H1 (cell line): ENCODE measurements at regions not wholly inside any gene's neighbourhood (a gene's known extent, or its start where the extent isn't known, plus 50 kb on each side); places are given as distances from the start of the nearest gene placed in this dataset.

ENCODE experiments used
- CTCF ChIA-PET: fragments of 300-600 bp; sonication (Branson Sonifier 250); formaldehyde crosslinking; loops from one replicate; lab custom pipeline; 2021; ENCODE audit not compliant: partially characterized antibody; lab: Charles Lee
- POLR2A ChIA-PET: fragments of 300-600 bp; sonication (Branson Sonifier 250); formaldehyde crosslinking; loops from one replicate; lab custom pipeline; 2021; ENCODE audit warnings: inconsistent platforms; ENCODE audit not compliant: partially characterized antibody; lab: Charles Lee
- DNase-seq, 2 experiments: peaks; one replicate each; pipeline versions ENCODE4 v3.0.0 to v3.0.0-alpha.2; 2010 to 2022; ENCODE audit warnings: low spot score in 2 of 2, low read depth in 1 of 2, mixed read lengths in 1 of 2
- FAIRE-seq: peaks from 2 replicates; lab custom pipeline; 2011; peaks lifted over from hg19 to GRCh38; lab: Jason Lieb, UNC
- H2AFZ ChIP-seq: 2 replicates; pipeline ENCODE4 v1.8.1; 2012; ENCODE audit warnings: low read length, inconsistent platforms
- H2AK5ac ChIP-seq: 2 replicates; pipeline ENCODE4 v1.6.1; 2013; ENCODE audit warnings: low read depth, low read length
- H2BK120ac ChIP-seq: replicated peaks from 2 replicates; pipeline ENCODE3; 2013; ENCODE audit warnings: low read depth, low read length, inconsistent platforms
- H2BK12ac ChIP-seq: 2 replicates; pipeline ENCODE4 v1.6.1; 2013; ENCODE audit warnings: low read depth, low read length
- H2BK15ac ChIP-seq: 2 replicates; pipeline ENCODE4 v1.6.1; 2013; ENCODE audit warnings: low read length
- H2BK20ac ChIP-seq: 2 replicates; pipeline ENCODE4 v1.6.1; 2013; ENCODE audit warnings: low read length
- H2BK5ac ChIP-seq: 2 replicates; pipeline ENCODE4 v1.6.1; 2013; ENCODE audit warnings: low read depth, low read length
- H3K14ac ChIP-seq: 2 replicates; pipeline ENCODE4 v1.6.1; 2013; ENCODE audit warnings: inconsistent platforms; ENCODE audit not compliant: insufficient read length
- H3K18ac ChIP-seq: 2 replicates; pipeline ENCODE4 v1.6.1; 2013; ENCODE audit warnings: low read length; ENCODE audit errors: extremely low read depth
- H3K23ac ChIP-seq: 2 replicates; pipeline ENCODE4 v1.6.1; 2013; ENCODE audit warnings: inconsistent platforms; ENCODE audit not compliant: insufficient read length
- H3K23me2 ChIP-seq: 2 replicates; pipeline ENCODE4 v1.6.1; 2013; ENCODE audit warnings: low read depth, low read length
- H3K27ac ChIP-seq: 2 replicates; pipeline ENCODE4 v1.6.1; 2011; ENCODE audit warnings: low read depth, low read length, inconsistent platforms
- H3K27me3 ChIP-seq, 4 experiments: replicated peaks in 1 of 4; 1 replicate in 1 of 4; 2 replicates in 3 of 4; pipeline versions ENCODE4 v1.6.1 to v1.8.1; 2011 to 2013; ENCODE audit warnings: low read length in 3 of 4, mild to moderate bottlenecking in 3 of 4, inconsistent platforms in 2 of 4, mixed read lengths in 2 of 4, moderate library complexity in 1 of 4; ENCODE audit not compliant: control insufficient read depth in 3 of 4, insufficient read depth in 3 of 4; ENCODE audit errors: extremely low read depth in 1 of 4
- H3K36me3 ChIP-seq, 4 experiments: 2 replicates each; pipeline versions ENCODE4 v1.6.1 to v1.8.1; 2011 to 2013; ENCODE audit warnings: mild to moderate bottlenecking in 4 of 4, low read length in 3 of 4, moderate library complexity in 2 of 4, control low read depth in 1 of 4, inconsistent platforms in 1 of 4; ENCODE audit not compliant: insufficient read depth in 4 of 4, control insufficient read depth in 2 of 4
- H3K4ac ChIP-seq: replicated peaks from 2 replicates; pipeline ENCODE3; 2013; ENCODE audit warnings: low read length, low read depth, mixed read lengths, inconsistent platforms; ENCODE audit not compliant: insufficient read length
- H3K4me1 ChIP-seq, 4 experiments: replicated peaks in 1 of 4; 1 replicate in 1 of 4; 2 replicates in 3 of 4; pipeline versions ENCODE4 v1.6.1 to v1.8.1; 2011 to 2013; ENCODE audit warnings: low read length in 3 of 4, inconsistent platforms in 2 of 4, mixed read lengths in 1 of 4; ENCODE audit not compliant: insufficient read depth in 4 of 4, control insufficient read depth in 3 of 4
- H3K4me2 ChIP-seq, 2 experiments: 2 replicates each; pipeline versions ENCODE4 v1.6.1 to v1.8.1; 2011 to 2013; ENCODE audit warnings: low read depth in 2 of 2, low read length in 2 of 2, control low read depth in 1 of 2, inconsistent platforms in 1 of 2, mild to moderate bottlenecking in 1 of 2; ENCODE audit not compliant: insufficient read depth in 1 of 2
- H3K4me3 ChIP-seq, 4 experiments: fragments of 200-600, 300-600 bp in 1 of 4; sonication (generic), shearing (Covaris generic), sonication (Bioruptor Twin) in 1 of 4; 2 replicates each; pipeline versions ENCODE4 v1.5.1 to v1.8.1; 2011 to 2016; ENCODE audit warnings: low read length in 4 of 4, low read depth in 3 of 4, control low read depth in 2 of 4, inconsistent platforms in 2 of 4, mild to moderate bottlenecking in 2 of 4, mixed read lengths in 1 of 4, moderate library complexity in 1 of 4; ENCODE audit not compliant: insufficient read depth in 2 of 4; ENCODE audit errors: extremely low read depth in 1 of 4
- H3K56ac ChIP-seq: replicated peaks from 2 replicates; pipeline ENCODE3; 2013; ENCODE audit warnings: low read depth, mild to moderate bottlenecking, mixed read lengths, low read length, inconsistent platforms; ENCODE audit not compliant: insufficient read length
- H3K79me1 ChIP-seq: 2 replicates; pipeline ENCODE4 v1.6.1; 2013; ENCODE audit warnings: low read depth, low read length, control low read depth
- H3K79me2 ChIP-seq, 2 experiments: 2 replicates each; pipeline versions ENCODE4 v1.6.1 to v1.8.1; 2012 to 2013; ENCODE audit warnings: low read length in 2 of 2, mild to moderate bottlenecking in 2 of 2, inconsistent platforms in 1 of 2; ENCODE audit not compliant: insufficient read depth in 2 of 2, control insufficient read depth in 1 of 2
- H3K9ac ChIP-seq, 4 experiments: replicated peaks in 1 of 4; 1 replicate in 1 of 4; 2 replicates in 3 of 4; pipeline versions ENCODE4 v1.6.1 to v1.8.1; 2011 to 2013; ENCODE audit warnings: low read depth in 3 of 4, low read length in 3 of 4, control low read depth in 2 of 4, mild to moderate bottlenecking in 2 of 4, moderate library complexity in 2 of 4, inconsistent platforms in 1 of 4; ENCODE audit errors: extremely low read depth in 1 of 4
- H3K9me3 ChIP-seq, 2 experiments: 2 replicates each; pipeline versions ENCODE4 v1.6.1 to v1.8.1; 2012 to 2013; ENCODE audit warnings: mild to moderate bottlenecking in 2 of 2, moderate library complexity in 2 of 2, control low read depth in 1 of 2, inconsistent platforms in 1 of 2, low read depth in 1 of 2, low read length in 1 of 2, mixed read lengths in 1 of 2; ENCODE audit not compliant: insufficient read depth in 2 of 2
- H4K20me1 ChIP-seq, 2 experiments: replicated peaks in 1 of 2; 2 replicates each; pipeline versions ENCODE3 to v1.8.1; 2011 to 2013; ENCODE audit warnings: inconsistent platforms in 2 of 2, low read length in 2 of 2, mild to moderate bottlenecking in 1 of 2; ENCODE audit not compliant: insufficient read depth in 2 of 2, control insufficient read depth in 1 of 2
- H4K5ac ChIP-seq: 2 replicates; pipeline ENCODE4 v1.6.1; 2013; ENCODE audit warnings: low read length, low read depth, mixed read lengths, inconsistent platforms; ENCODE audit not compliant: insufficient read length
- H4K8ac ChIP-seq: 2 replicates; pipeline ENCODE4 v1.8.0; 2013; ENCODE audit warnings: mild to moderate bottlenecking, moderate library complexity, low read length, inconsistent platforms; ENCODE audit not compliant: insufficient read depth; ENCODE audit errors: extremely low read depth
- H4K91ac ChIP-seq: replicated peaks from 2 replicates; pipeline ENCODE3; 2013; ENCODE audit warnings: low read length, mixed read lengths, inconsistent platforms; ENCODE audit not compliant: insufficient read length
- BCL11A ChIP-seq, 2 experiments: IDR thresholded peaks; one replicate each; pipeline ENCODE4 v1.6.1; 2011; ENCODE audit warnings: low read depth in 2 of 2, low read length in 2 of 2, mild to moderate bottlenecking in 2 of 2
- CREB1 ChIP-seq: IDR thresholded peaks from 2 replicates; pipeline ENCODE4 v1.6.1; 2012; ENCODE audit warnings: inconsistent platforms
- CTBP2 ChIP-seq: IDR thresholded peaks from 2 replicates; pipeline ENCODE4 v1.7.0; 2011; ENCODE audit warnings: borderline replicate concordance, mild to moderate bottlenecking, moderate library complexity, mixed read lengths, low read length; ENCODE audit not compliant: insufficient read depth, insufficient read length
- EP300 ChIP-seq, 2 experiments: IDR thresholded peaks; 1 replicate in 1 of 2; 2 replicates in 1 of 2; pipeline ENCODE4 v1.6.1; 2011 to 2012; ENCODE audit warnings: low read depth in 2 of 2, low read length in 2 of 2, mild to moderate bottlenecking in 2 of 2, borderline replicate concordance in 1 of 2, inconsistent platforms in 1 of 2, moderate library complexity in 1 of 2
- EZH2 ChIP-seq: fragments of 200-600 bp; sonication (generic); IDR thresholded peaks from 2 replicates; pipeline ENCODE4 v1.7.1; 2012; ENCODE audit warnings: low read depth, mild to moderate bottlenecking, moderate library complexity, low read length, inconsistent platforms; ENCODE audit not compliant: severe bottlenecking
- RXRA ChIP-seq: IDR thresholded peaks from 2 replicates; pipeline ENCODE4 v1.6.1; 2011; ENCODE audit warnings: low read depth, mild to moderate bottlenecking, low read length, moderate library complexity; ENCODE audit not compliant: insufficient read depth
- SIX5 ChIP-seq: IDR thresholded peaks from 2 replicates; pipeline ENCODE4 v1.6.1; 2011; ENCODE audit warnings: mild to moderate bottlenecking, low read depth, low read length
- SP2 ChIP-seq: IDR thresholded peaks from 2 replicates; pipeline ENCODE4 v1.6.1; 2012; ENCODE audit warnings: mild to moderate bottlenecking, low read length, inconsistent platforms
- SP4 ChIP-seq: IDR thresholded peaks from 2 replicates; pipeline ENCODE4 v1.6.1; 2012; ENCODE audit warnings: low read length, inconsistent platforms
- TAF7 ChIP-seq: optimal IDR thresholded peaks from 2 replicates; pipeline ENCODE3; 2011; ENCODE audit warnings: low read depth, mild to moderate bottlenecking, inconsistent platforms, low read length, moderate library complexity, borderline replicate concordance
- YY1 ChIP-seq: IDR thresholded peaks from 2 replicates; pipeline ENCODE4 v1.6.1; 2011; ENCODE audit warnings: low read depth, mild to moderate bottlenecking, low read length
- WGBS, 2 experiments: shearing (Covaris generic) in 1 of 2; methylation state at CpG; one replicate each; pipeline versions ENCODE4 v1.1.6 to v1.1.7; 2013 to 2015; ENCODE audit warnings: low lambda C conversion rate in 2 of 2, mixed read lengths in 2 of 2, inconsistent platforms in 1 of 2, low coverage in 1 of 2, missing lambda C conversion rate in 1 of 2; ENCODE audit not compliant: insufficient replicate concordance in 2 of 2, insufficient coverage in 1 of 2, insufficient read length in 1 of 2; ENCODE audit errors: extremely low coverage in 1 of 2, missing lambda C conversion rate in 1 of 2; 5-methylcytosine and 5-hydroxymethylcytosine counted together

DNA sequence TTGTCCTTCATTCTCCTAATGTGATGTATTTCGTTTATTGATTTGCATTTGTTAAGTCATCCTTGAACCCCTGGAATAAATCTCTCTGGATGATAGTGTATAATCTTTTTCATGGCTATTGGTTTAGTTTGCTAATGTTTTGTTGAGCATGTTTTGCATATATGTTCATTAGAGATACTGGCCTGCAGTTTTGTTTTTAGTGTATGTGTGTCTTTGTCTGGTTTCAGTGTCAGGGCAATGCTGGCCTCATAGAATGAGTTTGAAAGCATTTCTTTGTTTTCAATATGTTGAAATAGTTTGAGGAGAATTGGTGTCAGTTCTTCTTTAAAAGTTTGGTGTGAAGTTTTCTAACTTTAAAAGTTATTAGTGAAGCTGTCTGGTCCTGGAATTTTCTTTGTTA, 149.6 kb upstream of the ATP10B start:
- Histone ChIP-seq H3K4me1 (no peaks in the 10 kb centered on the region), H2BK120ac (no peak overlapping the region), H4K5ac (no peak overlapping the region), H3K4me2 (no peak overlapping the region), H2BK20ac (no peak overlapping the region), H3K27me3 (no peaks in the 10 kb centered on the region), H3K36me3 (no peaks in the 10 kb centered on the region), H3K23ac (no peak overlapping the region), H3K9me3 (no peaks in the 10 kb centered on the region), H3K79me1 (no peaks in the 10 kb centered on the region), H3K79me2 (no peaks in the 10 kb centered on the region), H3K14ac (no peak overlapping the region), H4K20me1 (no peaks in the 10 kb centered on the region), H3K23me2 (no peaks in the 10 kb centered on the region), H3K27ac (no peak overlapping the region), H2AFZ (no peak overlapping the region), H3K9ac (no peak overlapping the region), H3K56ac (no peak overlapping the region), H2BK5ac (no peak overlapping the region), H2BK12ac (no peak overlapping the region), H3K18ac (no peak overlapping the region), H3K4ac (no peak overlapping the region), H2AK5ac (no peak overlapping the region), H4K91ac (no peak overlapping the region), H2BK15ac (no peak overlapping the region), H4K8ac (no peak overlapping the region), H3K4me3 (no peak overlapping the region)
- ChIA-PET CTCF (no interaction called here), POLR2A (interaction anchor here (0.6 kb wide), 1 partner anchor 1096 kb away, joined by 3 read pairs; no protein-coding TSS in a partner anchor)
- FAIRE-seq (no peak), DNase-seq (no peak)
- 79% methylated on average over 1 of the region's 1 CpG; no CpG with 5 or more reads in 1 of the 2 experiments for WGBS, 2 experiments
- TF ChIP-seq CREB1 (no peak), SP2 (no peak), SP4 (no peak), SIX5 (no peak), YY1 (no peak), TAF7 (no peak), CTBP2 (no peak), EP300 (IDR thresholded peaks at IDR 0.05; ENCODE audit: borderline replicate concordance in 1 of 2, low read depth in 2 of 2, low read length in 2 of 2) (no peak), RXRA (no peak), BCL11A (IDR thresholded peaks at IDR 0.05; ENCODE audit: low read depth in 2 of 2, low read length in 2 of 2) (no peak), EZH2 (no peak)
